ENCODE measurements at regions not wholly inside any gene's neighbourhood (a gene's known extent, or its start where the extent isn't known, plus 50 kb on each side); places are given as distances from the start of the nearest gene placed in this dataset.

- no peak overlapping the region for H3K27ac ChIP-seq (ENCODE audit: low read length)
- no peaks in the 10 kb centered on the region for H3K4me1 ChIP-seq (ENCODE audit: low read length)
- H3K36me3 ChIP-seq (replicated peaks; ENCODE audit: low read depth, low read length): no peaks in the 10 kb centered on the region
These were observed 770.3 kb downstream of the NLGN4X start for GRCh38 chrX:5458300-5458842.

DNA sequence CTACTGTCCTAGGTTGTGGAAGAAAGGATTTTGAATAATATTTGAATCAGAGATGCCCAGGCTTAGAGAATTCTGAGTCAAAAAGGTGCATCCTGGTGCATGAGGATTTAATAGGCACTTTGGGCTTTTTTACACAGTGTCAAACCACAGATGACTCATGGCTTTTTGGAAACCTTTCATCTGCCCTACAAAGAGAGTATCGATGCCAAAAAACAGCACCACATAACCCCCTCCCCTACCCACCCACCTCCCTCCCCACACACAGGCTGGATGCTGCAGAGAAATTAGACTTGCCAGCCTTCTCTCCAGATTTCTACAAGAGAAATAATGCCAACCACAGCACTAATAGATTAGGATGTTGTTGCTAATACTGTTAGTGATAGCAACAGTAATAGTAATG lies 779.3 kb downstream of the NLGN4X start:
- Histone ChIP-seq H3K79me2 (ENCODE audit: low read length) (no peaks in the 10 kb centered on the region), H3K27ac (ENCODE audit: low read length) (no peak overlapping the region), H3K9me3 (ENCODE audit: insufficient read depth, low read length) (no peaks in the 10 kb centered on the region), H3K36me3 (replicated peaks; ENCODE audit: low read depth, low read length) (no peaks in the 10 kb centered on the region), H3K9ac (ENCODE audit: low read length) (no peak overlapping the region), H3K4me3 (ENCODE audit: low read length) (no peak overlapping the region), H4K20me1 (ENCODE audit: insufficient read depth, low read length) (no peaks in the 10 kb centered on the region), H3K4me1 (ENCODE audit: low read length) (no peaks in the 10 kb centered on the region), H2AFZ (ENCODE audit: low read depth, low read length) (no peak overlapping the region), H3K4me2 (ENCODE audit: low read length) (no peak overlapping the region), H3K27me3 (ENCODE audit: low read depth, low read length) (no peaks in the 10 kb centered on the region)
- no peak for TF ChIP-seq EZH2phosphoT487 (IDR thresholded peaks at IDR 0.05; ENCODE audit: low read depth)
- TF ChIP-seq, protein P1, sequence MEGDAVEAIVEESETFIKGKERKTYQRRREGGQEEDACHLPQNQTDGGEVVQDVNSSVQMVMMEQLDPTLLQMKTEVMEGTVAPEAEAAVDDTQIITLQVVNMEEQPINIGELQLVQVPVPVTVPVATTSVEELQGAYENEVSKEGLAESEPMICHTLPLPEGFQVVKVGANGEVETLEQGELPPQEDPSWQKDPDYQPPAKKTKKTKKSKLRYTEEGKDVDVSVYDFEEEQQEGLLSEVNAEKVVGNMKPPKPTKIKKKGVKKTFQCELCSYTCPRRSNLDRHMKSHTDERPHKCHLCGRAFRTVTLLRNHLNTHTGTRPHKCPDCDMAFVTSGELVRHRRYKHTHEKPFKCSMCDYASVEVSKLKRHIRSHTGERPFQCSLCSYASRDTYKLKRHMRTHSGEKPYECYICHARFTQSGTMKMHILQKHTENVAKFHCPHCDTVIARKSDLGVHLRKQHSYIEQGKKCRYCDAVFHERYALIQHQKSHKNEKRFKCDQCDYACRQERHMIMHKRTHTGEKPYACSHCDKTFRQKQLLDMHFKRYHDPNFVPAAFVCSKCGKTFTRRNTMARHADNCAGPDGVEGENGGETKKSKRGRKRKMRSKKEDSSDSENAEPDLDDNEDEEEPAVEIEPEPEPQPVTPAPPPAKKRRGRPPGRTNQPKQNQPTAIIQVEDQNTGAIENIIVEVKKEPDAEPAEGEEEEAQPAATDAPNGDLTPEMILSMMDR (IDR thresholded peaks at IDR 0.05; ENCODE audit: low read depth, low read length): no peak

More at GRCh38 chrX:5458300-5458842, 770.3 kb downstream of the NLGN4X start:
- Histone ChIP-seq H3K79me2 (ENCODE audit: low read length) (no peaks in the 10 kb centered on the region), H3K9me3 (ENCODE audit: insufficient read depth, low read length) (no peaks in the 10 kb centered on the region), H3K9ac (ENCODE audit: low read length) (no peak overlapping the region), H3K27me3 (ENCODE audit: low read depth, low read length) (no peaks in the 10 kb centered on the region), H3K4me3 (ENCODE audit: low read length) (no peak overlapping the region), H3K4me2 (ENCODE audit: low read length) (no peak overlapping the region), H4K20me1 (ENCODE audit: insufficient read depth, low read length) (no peaks in the 10 kb centered on the region), H2AFZ (ENCODE audit: low read depth, low read length) (no peak overlapping the region)
- TF ChIP-seq, protein P1 (IDR thresholded peaks at IDR 0.05; ENCODE audit: low read depth, low read length): no peak
- TF ChIP-seq EZH2phosphoT487 (IDR thresholded peaks at IDR 0.05; ENCODE audit: low read depth): no peak

- H3K36me3 ChIP-seq (replicated peaks; ENCODE audit: low read depth, low read length): no peaks in the 10 kb centered on the region
- H3K4me1 ChIP-seq (ENCODE audit: low read length): no peaks in the 10 kb centered on the region
- no peaks in the 10 kb centered on the region for H3K27me3 ChIP-seq (ENCODE audit: low read depth, low read length)
These were observed 796.8 kb downstream of the NLGN4X start for GRCh38 chrX:5431823-5432222.

GRCh38 chrX:5425119-5425518 lies 803.5 kb downstream of the NLGN4X start:
- Histone ChIP-seq H3K9me3 (ENCODE audit: insufficient read depth, low read length) (no peaks in the 10 kb centered on the region), H4K20me1 (ENCODE audit: insufficient read depth, low read length) (no peaks in the 10 kb centered on the region), H2AFZ (ENCODE audit: low read depth, low read length) (no peak overlapping the region), H3K4me1 (ENCODE audit: low read length) (no peaks in the 10 kb centered on the region), H3K9ac (ENCODE audit: low read length) (no peak overlapping the region), H3K36me3 (replicated peaks; ENCODE audit: low read depth, low read length) (no peaks in the 10 kb centered on the region), H3K4me3 (ENCODE audit: low read length) (no peak overlapping the region), H3K27ac (ENCODE audit: low read length) (no peak overlapping the region), H3K79me2 (ENCODE audit: low read length) (no peaks in the 10 kb centered on the region), H3K4me2 (ENCODE audit: low read length) (no peak overlapping the region), H3K27me3 (ENCODE audit: low read depth, low read length) (no peaks in the 10 kb centered on the region)
- no peak for TF ChIP-seq EZH2phosphoT487 (IDR thresholded peaks at IDR 0.05; ENCODE audit: low read depth)
- TF ChIP-seq, protein P1 (IDR thresholded peaks at IDR 0.05; ENCODE audit: low read depth, low read length): no peak

More at GRCh38 chrX:5431823-5432222, 796.8 kb downstream of the NLGN4X start:
- Histone ChIP-seq H3K27ac (ENCODE audit: low read length) (no peak overlapping the region), H3K79me2 (ENCODE audit: low read length) (no peaks in the 10 kb centered on the region), H3K4me3 (ENCODE audit: low read length) (no peak overlapping the region), H3K9ac (ENCODE audit: low read length) (no peak overlapping the region), H3K4me2 (ENCODE audit: low read length) (no peak overlapping the region), H2AFZ (ENCODE audit: low read depth, low read length) (no peak overlapping the region), H4K20me1 (ENCODE audit: insufficient read depth, low read length) (no peaks in the 10 kb centered on the region), H3K9me3 (ENCODE audit: insufficient read depth, low read length) (no peaks in the 10 kb centered on the region)
- TF ChIP-seq, protein P1 (IDR thresholded peaks at IDR 0.05; ENCODE audit: low read depth, low read length): no peak
- TF ChIP-seq EZH2phosphoT487 (IDR thresholded peaks at IDR 0.05; ENCODE audit: low read depth): no peak

All from OCI-LY3 (cell line).